Chondrocyte (in vitro differentiated cells): ENCODE measurements at regions not wholly inside any gene's neighbourhood (a gene's known extent, or its start where the extent isn't known, plus 50 kb on each side); places are given as distances from the start of the nearest gene placed in this dataset.

Experiments
- DNase-seq: peaks from one replicate; pipeline ENCODE4 v3.0.0; 2021; ENCODE audit warnings: mixed read lengths, low spot score
- H3K27ac Mint-ChIP-seq: one replicate; pipeline ENCODE4 v1.8.0; 2021; ENCODE audit warnings: mild to moderate bottlenecking, moderate library complexity, mixed read lengths; ENCODE audit not compliant: unreplicated experiment
- H3K27me3 Mint-ChIP-seq: 2 replicates; pipeline ENCODE4 v1.8.0; 2021; ENCODE audit warnings: low read depth, mixed read lengths
- H3K36me3 Mint-ChIP-seq: 2 replicates; pipeline ENCODE4 v1.8.0; 2021; ENCODE audit warnings: low read depth, mixed read lengths
- H3K4me1 Mint-ChIP-seq: 2 replicates; pipeline ENCODE4 v1.8.0; 2021; ENCODE audit warnings: low read depth, mild to moderate bottlenecking, mixed read lengths
- H3K4me3 Mint-ChIP-seq: one replicate; pipeline ENCODE4 v1.8.0; 2021; ENCODE audit warnings: mild to moderate bottlenecking, moderate library complexity, mixed read lengths; ENCODE audit not compliant: unreplicated experiment
- H3K9me3 Mint-ChIP-seq: 2 replicates; pipeline ENCODE4 v1.8.0; 2021; ENCODE audit warnings: low read depth, mixed read lengths
- CTCF ChIP-seq: fragments of 200-600 bp; sonication (generic); IDR thresholded peaks from 2 replicates; pipeline ENCODE4 v1.5.0; 2021; ENCODE audit warnings: antibody characterized with exemption, mild to moderate bottlenecking, moderate library complexity

- Mint-ChIP-seq H3K9me3 (no peaks in the 10 kb centered on the region), H3K27me3 (peaks cover 39% of the 10 kb centered on the region), H3K36me3 (peaks cover 1% of the 10 kb centered on the region), H3K27ac (no peak overlapping the region), H3K4me3 (no peak overlapping the region), H3K4me1 (no peaks in the 10 kb centered on the region)
- DNase-seq = peak; percentile 69
- TF ChIP-seq CTCF = no peak
These were observed 160.2 kb upstream of the UNC5B start for GRCh38 chr10:71052076-71052660.

- peaks cover 38% of the 10 kb centered on the region for H3K27me3 Mint-ChIP-seq
- no peak overlapping the region for H3K27ac Mint-ChIP-seq
- no peak for TF ChIP-seq CTCF
- no peaks in the 10 kb centered on the region for H3K4me1 Mint-ChIP-seq
- peaks cover 1% of the 10 kb centered on the region for H3K36me3 Mint-ChIP-seq
- H3K4me3 Mint-ChIP-seq = no peak overlapping the region
- H3K9me3 Mint-ChIP-seq = no peaks in the 10 kb centered on the region
- no peak for DNase-seq
These were observed 159.7 kb upstream of the UNC5B start for GRCh38 chr10:71052708-71053107.

- Mint-ChIP-seq H3K4me3 (no peak overlapping the region), H3K27me3 (peaks cover 38% of the 10 kb centered on the region), H3K27ac (no peak overlapping the region), H3K9me3 (no peaks in the 10 kb centered on the region), H3K4me1 (no peaks in the 10 kb centered on the region), H3K36me3 (peaks cover 1% of the 10 kb centered on the region)
- DNase-seq = peak; percentile 75
- no peak for TF ChIP-seq CTCF
These were observed 159.0 kb upstream of the UNC5B start for GRCh38 chr10:71053169-71053895.

GRCh38 chr10:71058308-71058707, 154.1 kb upstream of the UNC5B start:
- peaks cover 1% of the 10 kb centered on the region for H3K36me3 Mint-ChIP-seq

More at GRCh38 chr10:71058308-71058707, 154.1 kb upstream of the UNC5B start:
- Mint-ChIP-seq H3K9me3 (no peaks in the 10 kb centered on the region), H3K4me3 (no peak overlapping the region), H3K27ac (no peak overlapping the region), H3K27me3 (peaks cover 31% of the 10 kb centered on the region), H3K4me1 (no peaks in the 10 kb centered on the region)
- no peak for DNase-seq
- no peak for TF ChIP-seq CTCF
